ENCODE measurements at regions not wholly inside any gene's neighbourhood (a gene's known extent, or its start where the extent isn't known, plus 50 kb on each side); places are given as distances from the start of the nearest gene placed in this dataset.
A peak's percentile ranks its signal among the peaks of the same experiment; 100 is the strongest.

DNA sequence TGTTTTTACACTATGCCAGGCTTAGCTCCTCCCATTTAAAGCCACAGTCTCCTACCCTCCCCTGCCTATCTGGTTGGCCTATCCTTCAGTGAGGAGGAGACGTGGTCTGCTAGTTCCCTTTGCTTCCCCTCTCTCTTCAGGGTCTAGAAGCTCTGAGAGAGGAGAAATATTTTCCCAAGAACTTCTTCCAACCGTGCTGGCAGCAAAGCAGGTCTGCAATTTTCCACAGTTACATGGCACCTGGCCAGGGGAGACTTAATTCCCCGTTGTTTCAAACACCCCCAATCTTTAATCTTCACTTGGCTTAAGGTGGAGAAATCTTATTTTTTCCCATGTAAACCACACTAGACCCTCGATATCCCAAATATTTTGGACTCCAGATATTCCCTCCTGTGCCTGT, 149.5 kb upstream of the MCTP2 start:
- Histone ChIP-seq H3K36me3 (ENCODE audit: low read depth) (no peaks in the 10 kb centered on the region), H3K27ac (ENCODE audit: poor library complexity, severe bottlenecking) (no peak overlapping the region), H3K4me3 (ENCODE audit: severe bottlenecking) (no peak overlapping the region), H3K27me3 (ENCODE audit: insufficient read depth, poor library complexity, severe bottlenecking) (no peaks in the 10 kb centered on the region), H3K9me3 (ENCODE audit: severe bottlenecking) (no peaks in the 10 kb centered on the region), H3K4me1 (ENCODE audit: insufficient read depth, poor library complexity, severe bottlenecking) (peaks cover 19% of the 10 kb centered on the region)
- ATAC-seq (ENCODE audit: low read depth), result no peak
- no peak for DNase-seq (ENCODE audit: low spot score)
- TF ChIP-seq, protein P1, sequence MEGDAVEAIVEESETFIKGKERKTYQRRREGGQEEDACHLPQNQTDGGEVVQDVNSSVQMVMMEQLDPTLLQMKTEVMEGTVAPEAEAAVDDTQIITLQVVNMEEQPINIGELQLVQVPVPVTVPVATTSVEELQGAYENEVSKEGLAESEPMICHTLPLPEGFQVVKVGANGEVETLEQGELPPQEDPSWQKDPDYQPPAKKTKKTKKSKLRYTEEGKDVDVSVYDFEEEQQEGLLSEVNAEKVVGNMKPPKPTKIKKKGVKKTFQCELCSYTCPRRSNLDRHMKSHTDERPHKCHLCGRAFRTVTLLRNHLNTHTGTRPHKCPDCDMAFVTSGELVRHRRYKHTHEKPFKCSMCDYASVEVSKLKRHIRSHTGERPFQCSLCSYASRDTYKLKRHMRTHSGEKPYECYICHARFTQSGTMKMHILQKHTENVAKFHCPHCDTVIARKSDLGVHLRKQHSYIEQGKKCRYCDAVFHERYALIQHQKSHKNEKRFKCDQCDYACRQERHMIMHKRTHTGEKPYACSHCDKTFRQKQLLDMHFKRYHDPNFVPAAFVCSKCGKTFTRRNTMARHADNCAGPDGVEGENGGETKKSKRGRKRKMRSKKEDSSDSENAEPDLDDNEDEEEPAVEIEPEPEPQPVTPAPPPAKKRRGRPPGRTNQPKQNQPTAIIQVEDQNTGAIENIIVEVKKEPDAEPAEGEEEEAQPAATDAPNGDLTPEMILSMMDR (IDR thresholded peaks at IDR 0.05; ENCODE audit: poor library complexity, severe bottlenecking), result no peak

DNA sequence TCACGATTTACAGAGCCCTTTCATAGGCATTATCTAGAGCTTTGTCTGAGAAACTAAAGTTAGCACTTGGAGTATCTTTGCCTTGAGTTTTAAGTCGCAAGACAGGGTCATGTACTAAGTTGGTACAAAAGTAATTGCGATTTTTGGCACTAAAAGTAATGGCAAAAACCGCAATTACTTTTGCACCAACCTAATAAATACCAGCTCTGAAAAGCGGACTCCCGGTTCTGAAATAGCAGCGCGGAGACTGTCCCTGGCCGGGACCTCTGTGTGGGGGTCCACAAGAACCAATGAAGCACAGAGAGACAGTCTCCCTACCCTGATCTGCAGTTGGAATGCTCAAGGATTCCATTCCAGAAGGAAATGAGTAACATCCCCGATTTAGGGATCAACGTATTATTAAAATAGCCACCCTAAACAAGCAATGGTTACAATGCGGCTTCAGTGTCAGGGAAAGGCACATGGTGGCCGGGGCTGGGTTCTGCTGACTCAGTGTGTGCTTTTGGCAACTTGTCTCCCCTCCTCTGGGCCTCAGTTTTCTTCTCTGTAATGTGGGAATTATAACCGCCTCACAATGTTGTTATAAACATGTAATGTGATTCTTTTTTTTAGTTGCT, 150.3 kb upstream of the MCTP2 start:
- peaks cover 19% of the 10 kb centered on the region for H3K4me1 ChIP-seq (ENCODE audit: insufficient read depth, poor library complexity, severe bottlenecking)
- ATAC-seq (ENCODE audit: low read depth) (no peak), DNase-seq (ENCODE audit: low spot score) (no peak)
- TF ChIP-seq, protein P1 (IDR thresholded peaks at IDR 0.05; ENCODE audit: poor library complexity, severe bottlenecking), result no peak
- no peaks in the 10 kb centered on the region for H3K9me3 ChIP-seq (ENCODE audit: severe bottlenecking)
- H3K27ac ChIP-seq (ENCODE audit: poor library complexity, severe bottlenecking), result peak overlapping the region; percentile 37
- no peaks in the 10 kb centered on the region for H3K36me3 ChIP-seq (ENCODE audit: low read depth)
- H3K27me3 ChIP-seq (ENCODE audit: insufficient read depth, poor library complexity, severe bottlenecking), result no peaks in the 10 kb centered on the region
- no peak overlapping the region for H3K4me3 ChIP-seq (ENCODE audit: severe bottlenecking)

DNA sequence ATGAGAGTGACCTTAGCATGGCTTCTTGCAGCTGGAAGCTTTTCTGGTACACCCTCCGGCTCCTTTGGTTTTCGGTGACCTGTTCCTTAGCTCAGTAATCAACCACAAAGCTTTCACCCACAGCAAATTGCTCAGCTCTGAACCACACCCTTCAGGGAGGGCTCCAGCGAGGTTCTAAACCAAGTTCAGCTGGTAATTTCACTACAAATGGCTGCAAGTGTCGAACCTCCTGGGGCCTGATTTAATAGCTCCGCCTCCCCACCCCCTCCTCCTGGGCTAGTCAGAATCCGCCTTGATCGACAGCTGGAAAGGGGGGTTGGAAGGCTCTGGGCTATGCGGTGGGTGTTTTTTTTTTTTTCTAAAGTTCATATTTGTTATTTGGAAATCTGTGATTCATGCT, 150.9 kb upstream of the MCTP2 start:
- Histone ChIP-seq H3K36me3 (ENCODE audit: low read depth) (no peaks in the 10 kb centered on the region), H3K27ac (ENCODE audit: poor library complexity, severe bottlenecking) (peak overlapping the region; percentile 37), H3K4me1 (ENCODE audit: insufficient read depth, poor library complexity, severe bottlenecking) (peaks cover 19% of the 10 kb centered on the region), H3K27me3 (ENCODE audit: insufficient read depth, poor library complexity, severe bottlenecking) (no peaks in the 10 kb centered on the region), H3K4me3 (ENCODE audit: severe bottlenecking) (no peak overlapping the region), H3K9me3 (ENCODE audit: severe bottlenecking) (no peaks in the 10 kb centered on the region)
- ATAC-seq (ENCODE audit: low read depth), result peak; percentile 92
- DNase-seq (ENCODE audit: low spot score), result peak; percentile 91
- TF ChIP-seq, protein P1 (IDR thresholded peaks at IDR 0.05; ENCODE audit: poor library complexity, severe bottlenecking), result no peak

DNA sequence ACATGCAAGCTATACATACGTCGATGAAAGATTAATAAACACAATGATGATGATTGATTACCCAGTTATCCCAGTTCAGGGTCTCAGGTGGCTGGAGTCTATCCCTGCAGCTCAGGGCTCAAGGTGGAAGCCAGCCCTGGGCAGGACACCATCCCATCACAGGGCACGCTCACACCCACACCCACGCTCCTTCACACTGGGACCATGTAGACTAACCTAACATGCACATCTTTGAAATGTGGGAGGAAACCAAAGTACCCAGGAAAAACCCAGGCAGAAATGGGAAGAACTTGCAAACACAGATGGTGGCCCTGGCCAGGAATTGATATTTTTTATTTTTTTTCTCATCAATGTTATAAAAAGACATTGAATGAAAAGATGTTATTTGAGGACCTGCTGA, 151.4 kb upstream of the MCTP2 start:
- peak overlapping the region; percentile 37 for H3K27ac ChIP-seq (ENCODE audit: poor library complexity, severe bottlenecking)
- no peaks in the 10 kb centered on the region for H3K9me3 ChIP-seq (ENCODE audit: severe bottlenecking)
- TF ChIP-seq, protein P1 (IDR thresholded peaks at IDR 0.05; ENCODE audit: poor library complexity, severe bottlenecking), result no peak

DNA sequence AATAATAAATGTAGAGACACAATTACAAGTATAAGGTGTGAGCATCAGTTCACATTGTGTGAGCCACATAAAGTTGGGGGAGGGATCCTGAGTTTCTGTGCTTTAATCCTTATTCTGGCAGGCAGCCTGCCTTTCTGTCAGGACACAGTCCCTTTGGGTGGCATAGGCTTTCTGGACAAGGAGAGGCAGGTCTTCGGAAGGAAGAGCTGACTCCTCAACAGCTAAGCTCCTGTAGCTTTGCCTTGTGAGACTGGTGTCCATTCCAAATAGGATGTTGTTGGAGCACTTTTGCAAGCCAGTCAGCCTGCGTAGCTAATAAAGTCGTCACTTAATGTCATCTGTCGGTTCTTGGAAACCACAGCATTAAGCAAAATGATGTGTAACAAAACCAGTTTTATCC, 151.9 kb upstream of the MCTP2 start:
- ATAC-seq (ENCODE audit: low read depth) (no peak), DNase-seq (ENCODE audit: low spot score) (no peak)
- H3K4me1 ChIP-seq (ENCODE audit: insufficient read depth, poor library complexity, severe bottlenecking), result peaks cover 19% of the 10 kb centered on the region

More for the DNA sequence above, 151.4 kb upstream of the MCTP2 start:
- H3K4me3 ChIP-seq (ENCODE audit: severe bottlenecking), result no peak overlapping the region
- H3K36me3 ChIP-seq (ENCODE audit: low read depth), result no peaks in the 10 kb centered on the region
- ATAC-seq (ENCODE audit: low read depth) (no peak), DNase-seq (ENCODE audit: low spot score) (no peak)
- peaks cover 19% of the 10 kb centered on the region for H3K4me1 ChIP-seq (ENCODE audit: insufficient read depth, poor library complexity, severe bottlenecking)
- H3K27me3 ChIP-seq (ENCODE audit: insufficient read depth, poor library complexity, severe bottlenecking), result no peaks in the 10 kb centered on the region

More for the DNA sequence above, 151.9 kb upstream of the MCTP2 start:
- Histone ChIP-seq H3K36me3 (ENCODE audit: low read depth) (no peaks in the 10 kb centered on the region), H3K4me3 (ENCODE audit: severe bottlenecking) (no peak overlapping the region), H3K27me3 (ENCODE audit: insufficient read depth, poor library complexity, severe bottlenecking) (no peaks in the 10 kb centered on the region), H3K9me3 (ENCODE audit: severe bottlenecking) (no peaks in the 10 kb centered on the region), H3K27ac (ENCODE audit: poor library complexity, severe bottlenecking) (no peak overlapping the region)
- TF ChIP-seq, protein P1 (IDR thresholded peaks at IDR 0.05; ENCODE audit: poor library complexity, severe bottlenecking), result no peak

Measured in RWPE2 (cell line).